ENCODE measurements at regions not wholly inside any gene's neighbourhood (a gene's known extent, or its start where the extent isn't known, plus 50 kb on each side); places are given as distances from the start of the nearest gene placed in this dataset.

DNA sequence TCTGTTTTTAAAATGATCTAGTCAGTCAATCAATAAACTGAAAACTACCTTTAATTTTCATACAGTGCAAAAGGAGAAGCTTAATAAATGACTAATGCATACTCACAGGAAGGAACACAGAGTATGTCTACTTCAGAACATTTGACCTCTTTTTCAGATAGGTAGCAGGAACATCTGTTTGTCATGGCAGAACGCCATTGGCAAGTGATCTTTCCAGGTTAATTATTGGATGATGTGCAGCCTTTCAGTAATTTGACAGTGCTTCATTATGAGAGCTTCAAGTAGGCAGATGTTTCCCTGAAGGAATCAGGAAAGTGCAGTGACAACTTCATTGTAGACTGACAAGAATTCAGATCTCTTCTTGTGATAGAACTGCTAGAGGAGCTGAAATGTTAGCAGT, 325.0 kb downstream of the OTOL1 start:
- DNase-seq, result no peak

DNA sequence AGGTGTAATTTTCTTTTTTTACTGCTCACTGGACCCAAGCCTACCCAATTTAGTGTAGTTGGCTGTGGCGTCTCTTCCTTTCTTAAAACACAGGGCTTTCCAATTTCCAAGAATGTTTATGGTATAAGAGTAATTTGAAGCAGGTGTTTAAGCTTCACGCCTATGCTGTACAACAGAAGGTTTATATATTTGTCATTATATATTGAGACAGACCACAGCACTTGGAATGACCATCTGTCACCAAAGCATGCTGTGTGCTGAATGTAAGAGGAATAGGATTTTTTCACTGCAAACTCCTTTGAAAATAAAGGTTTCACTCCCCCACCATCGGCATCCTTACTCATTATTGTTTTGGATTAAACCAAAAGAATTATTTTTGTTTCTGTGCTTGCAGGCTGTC, 325.7 kb downstream of the OTOL1 start:
- DNase-seq, result no peak

DNA sequence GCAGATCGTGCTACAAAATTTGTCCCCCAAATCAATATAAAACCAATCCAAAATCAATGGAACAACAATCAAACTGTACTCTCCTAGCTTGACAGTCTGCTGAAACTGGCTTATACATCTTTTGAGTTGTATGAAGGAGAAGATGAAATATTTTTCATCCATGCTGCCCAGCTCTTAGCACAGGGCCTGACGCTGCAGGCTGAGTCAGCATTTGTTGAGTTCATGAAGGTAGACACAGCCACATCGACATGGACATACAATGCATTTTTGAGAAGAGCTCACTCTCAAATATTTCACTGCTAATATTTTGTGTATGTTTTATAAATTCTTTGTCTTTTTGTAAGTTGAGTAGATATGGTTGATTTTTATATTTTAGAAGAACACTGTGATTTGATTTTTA, 327.3 kb downstream of the OTOL1 start:
- DNase-seq, result no peak

DNA sequence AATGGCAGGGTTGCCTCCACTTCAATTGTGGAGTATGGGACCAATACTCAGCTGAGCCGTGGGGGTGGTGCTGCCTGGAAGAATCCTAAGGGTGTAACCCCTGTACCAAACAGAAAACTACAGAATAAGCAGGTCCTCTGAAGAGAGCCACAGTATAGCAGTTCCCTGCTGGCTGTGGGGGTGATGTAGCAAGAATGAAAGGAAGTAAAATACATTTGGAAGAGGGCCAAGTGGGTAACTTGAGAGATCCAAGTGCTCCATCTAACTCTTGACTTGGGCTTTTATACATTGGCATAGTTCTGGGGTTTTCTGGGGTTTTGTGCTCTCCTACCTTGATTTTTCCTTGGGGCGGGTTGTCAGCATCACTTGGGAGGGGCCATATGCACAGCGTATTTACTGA, 341.4 kb downstream of the OTOL1 start:
- DNase-seq, result no peak

DNA sequence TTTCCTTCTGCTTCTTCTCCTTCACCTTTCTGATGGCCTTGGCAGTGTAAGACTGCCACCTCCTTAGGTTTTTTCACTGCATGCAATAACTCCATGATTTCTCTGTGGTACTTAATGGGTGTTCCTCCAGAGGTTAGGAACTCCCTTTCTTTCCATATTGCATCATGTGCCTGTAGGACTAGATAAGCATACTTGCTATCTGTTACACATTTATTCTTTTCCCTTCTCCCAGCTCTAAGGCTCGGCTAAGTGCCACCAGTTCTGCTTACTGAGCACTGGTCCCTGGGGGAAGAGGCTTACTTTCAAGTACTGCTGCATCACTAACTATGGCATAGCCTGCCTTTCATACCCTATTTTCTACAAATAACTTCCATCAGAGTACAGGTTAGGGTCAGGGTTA, 351.8 kb downstream of the OTOL1 start:
- no peak for DNase-seq

DNA sequence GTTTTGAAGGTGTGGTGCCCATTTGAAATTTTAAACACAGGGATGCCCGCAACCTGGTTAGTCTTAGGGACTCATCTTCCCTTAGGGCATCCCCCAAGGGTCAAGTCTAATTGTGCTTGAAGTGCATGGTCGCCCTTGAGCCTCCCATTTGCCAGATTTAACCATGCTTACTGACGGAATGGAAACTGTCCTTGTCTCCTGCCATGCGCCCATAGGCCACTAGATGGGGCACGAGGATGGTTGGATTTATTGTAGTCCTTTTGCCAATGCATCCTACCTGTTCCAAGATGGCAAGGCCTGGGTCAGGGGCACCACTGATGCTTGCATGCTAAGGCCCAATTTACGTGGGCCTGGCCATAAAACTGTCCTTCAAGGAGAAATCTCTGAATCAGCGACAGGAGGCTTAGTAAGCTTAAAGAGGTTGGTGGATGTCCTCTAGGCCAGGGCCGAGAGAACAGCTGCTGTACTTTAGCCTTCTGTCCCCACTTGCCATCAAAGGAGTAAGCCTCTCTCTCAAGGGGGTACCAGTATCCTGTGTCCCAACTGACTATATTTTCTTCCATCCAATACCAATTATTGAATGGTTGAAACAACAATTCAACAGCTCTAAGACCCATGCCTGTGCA, 355.4 kb downstream of the OTOL1 start:
- DNase-seq, result no peak

DNA sequence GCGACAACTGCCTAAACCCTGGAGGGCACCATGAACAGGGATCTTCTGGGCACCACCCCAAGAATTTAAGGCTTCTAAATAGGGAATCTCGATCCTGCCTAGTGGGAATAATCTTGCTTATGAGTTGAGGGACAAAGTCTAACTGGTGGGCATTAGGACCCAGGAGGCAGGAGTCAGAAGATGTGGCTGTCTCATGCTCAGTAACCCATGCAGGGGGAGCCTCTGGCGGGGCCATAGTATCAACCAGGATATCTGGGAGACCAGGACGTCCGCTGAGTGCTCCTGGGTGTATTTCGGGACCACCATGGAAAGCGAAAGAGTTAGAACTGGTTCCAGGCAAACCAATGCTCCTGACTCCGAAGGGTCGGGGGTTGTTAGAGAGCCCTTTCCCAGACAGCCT, 356.1 kb downstream of the OTOL1 start:
- DNase-seq, result no peak

DNA sequence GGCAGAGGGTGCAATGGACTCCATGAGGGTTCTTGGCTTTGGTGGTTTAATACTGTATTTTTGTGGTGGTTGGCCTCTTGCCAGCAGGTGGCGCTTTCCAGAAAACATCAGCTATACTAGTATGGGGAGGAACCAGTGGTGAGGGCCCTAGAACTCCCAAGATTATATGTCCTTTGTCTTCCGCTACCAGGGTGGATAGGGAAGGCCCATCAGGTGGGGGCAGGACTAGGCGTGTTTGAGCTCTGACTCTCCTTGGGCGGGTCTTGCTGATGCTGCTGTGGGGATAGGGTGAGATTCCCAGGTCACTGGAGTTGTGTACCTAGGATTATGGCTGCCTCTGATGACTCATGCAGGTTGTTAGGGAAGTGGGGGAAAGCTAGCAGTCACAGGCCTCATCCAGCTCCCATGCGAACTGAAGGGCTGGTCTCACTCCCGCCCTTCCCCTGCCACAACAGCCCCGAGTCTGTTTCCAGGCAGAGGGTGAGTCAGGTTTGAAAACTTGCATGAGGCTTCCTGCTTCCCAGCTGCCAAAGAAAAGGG, 357.7 kb downstream of the OTOL1 start:
- DNase-seq, result no peak

DNA sequence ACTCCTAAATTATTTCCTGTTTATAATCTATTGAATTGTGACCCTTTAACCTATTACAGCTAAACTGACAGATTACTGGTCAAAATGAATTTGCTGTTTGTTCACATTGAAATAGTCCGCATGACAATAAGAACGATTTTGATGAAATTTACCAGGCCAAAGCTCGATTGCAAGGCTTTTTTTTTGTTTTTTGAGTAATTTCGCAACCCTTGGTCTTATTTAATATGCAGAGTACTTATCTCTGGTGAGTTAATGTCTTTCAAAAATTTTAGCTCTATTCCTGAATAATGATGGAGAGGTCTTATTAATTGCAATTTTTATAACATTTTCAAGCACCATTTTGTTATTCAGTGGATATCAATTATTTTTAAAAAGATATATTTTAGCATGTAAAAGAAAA, 362.4 kb downstream of the OTOL1 start:
- DNase-seq, result no peak

DNA sequence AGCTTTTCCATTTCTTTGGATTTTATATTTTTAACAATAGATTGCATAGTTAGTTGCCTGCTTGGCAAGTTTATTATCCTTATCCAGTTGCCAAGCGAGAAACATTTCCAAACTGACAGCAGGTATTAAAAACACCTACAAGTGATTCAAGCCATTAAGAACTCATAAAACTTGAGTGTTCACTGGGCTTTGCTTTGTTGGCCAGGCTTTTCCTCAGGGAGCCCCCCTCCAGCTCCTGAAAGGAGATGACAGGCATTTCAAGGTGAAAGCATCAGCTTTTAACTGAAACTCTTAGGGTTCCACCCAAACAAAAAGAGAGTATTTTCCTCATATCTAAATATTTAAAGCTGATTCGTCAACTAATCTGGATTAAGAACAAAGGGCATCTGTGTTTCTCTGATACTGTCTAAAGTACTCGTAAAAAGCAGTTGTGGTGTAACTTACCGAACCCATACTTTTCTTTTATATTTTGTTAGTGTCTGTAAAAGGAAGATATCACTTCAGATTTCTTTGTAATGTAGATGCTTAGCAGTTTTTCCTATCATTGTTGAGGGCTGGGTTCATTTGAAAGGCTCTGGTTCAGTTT, 363.4 kb downstream of the OTOL1 start:
- DNase-seq, result no peak

DNA sequence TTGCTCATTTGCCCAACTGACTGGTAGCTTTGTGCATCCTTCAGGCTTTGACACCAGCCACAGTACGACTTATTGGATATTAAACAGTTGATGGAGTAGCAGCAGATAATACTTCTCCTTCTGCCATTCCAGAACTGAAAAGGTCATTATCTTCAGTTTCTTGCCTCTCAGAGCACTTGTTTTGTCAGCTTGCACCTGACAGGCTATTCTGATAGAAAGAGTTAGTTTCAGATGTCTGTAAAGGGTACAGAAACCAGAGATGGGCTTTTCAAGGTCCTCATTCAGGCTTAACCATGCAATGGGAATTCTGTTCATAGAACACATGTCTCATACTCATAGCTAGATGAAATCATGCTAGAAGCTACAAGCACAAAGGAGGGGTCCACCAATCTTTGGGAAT, 367.2 kb downstream of the OTOL1 start:
- DNase-seq, result no peak

DNA sequence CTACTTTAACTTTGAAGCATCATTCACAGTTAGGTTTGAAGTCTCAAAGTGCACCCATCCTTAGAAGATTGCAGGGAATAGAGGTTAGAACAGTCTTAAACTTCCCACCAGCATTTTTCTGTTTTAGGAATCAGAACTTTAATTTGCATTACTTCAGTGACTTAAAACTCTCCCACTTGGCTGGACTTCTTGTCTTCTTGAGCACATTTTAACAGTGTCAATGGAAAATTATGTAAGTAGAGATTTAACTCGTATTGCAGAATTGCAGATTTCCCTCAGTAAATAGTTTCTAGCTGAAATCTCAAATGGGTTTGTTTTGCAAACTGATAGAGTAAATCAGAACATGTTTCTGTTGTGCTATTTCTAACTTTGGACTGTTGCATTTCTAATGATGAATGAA, 369.6 kb downstream of the OTOL1 start:
- no peak for DNase-seq

DNA sequence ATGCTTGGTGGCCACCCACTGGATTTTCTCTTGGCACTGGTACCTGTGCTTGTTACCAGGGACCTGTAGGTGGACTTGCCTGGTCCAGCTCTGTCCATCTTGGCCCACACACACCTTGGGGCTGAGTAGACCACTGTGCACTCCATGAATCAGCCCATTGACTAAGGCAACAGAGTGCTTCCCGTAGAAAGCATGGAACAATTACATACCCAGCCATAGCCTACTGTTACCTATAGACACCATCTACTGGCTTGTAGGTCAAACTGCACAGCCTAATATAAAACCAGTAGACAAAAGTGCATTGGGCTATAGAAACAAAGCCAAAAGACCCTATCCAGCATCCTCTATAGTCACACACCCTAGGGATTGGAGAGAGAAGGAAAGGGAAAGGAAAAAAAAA, 378.9 kb downstream of the OTOL1 start:
- no peak for DNase-seq

DNA sequence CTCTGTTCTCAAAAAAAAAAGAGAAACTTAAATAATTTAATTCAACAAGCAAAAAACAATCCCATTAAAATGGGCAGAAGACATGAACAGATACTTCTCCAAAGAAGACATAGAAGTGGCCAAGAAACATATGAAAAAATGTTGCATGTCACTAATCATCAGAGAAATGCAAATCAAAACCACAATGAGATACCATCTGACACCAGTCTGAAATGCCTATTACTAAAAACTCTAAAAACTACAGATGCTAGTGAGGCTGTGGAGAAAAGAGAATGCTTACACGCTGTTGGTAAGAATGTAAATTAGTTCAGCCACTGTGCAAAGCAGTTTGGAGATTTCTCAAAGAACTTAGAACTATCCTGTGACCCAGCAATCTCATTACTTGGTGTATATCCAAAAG, 382.9 kb downstream of the OTOL1 start:
- DNase-seq, result no peak

DNA sequence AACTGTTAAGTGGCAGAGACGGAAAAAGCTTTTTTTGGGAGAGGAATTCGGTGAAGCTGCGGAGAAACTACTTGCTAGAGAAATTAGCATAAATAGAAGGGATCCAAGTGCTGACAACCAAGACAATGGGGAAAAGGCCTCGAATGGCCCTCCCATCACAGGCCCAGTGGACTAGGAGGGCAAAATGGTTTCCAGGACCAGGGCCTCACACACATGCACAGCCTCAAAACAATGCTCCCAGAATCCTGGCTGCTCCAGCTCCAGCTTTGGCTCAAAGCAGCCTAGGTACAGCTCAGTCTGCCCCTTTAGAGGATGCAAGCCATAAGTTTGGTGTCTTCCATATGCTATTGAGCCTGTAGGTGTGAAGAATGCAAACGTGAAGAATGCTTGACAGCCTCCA, 388.2 kb downstream of the OTOL1 start:
- no peak for DNase-seq

DNA sequence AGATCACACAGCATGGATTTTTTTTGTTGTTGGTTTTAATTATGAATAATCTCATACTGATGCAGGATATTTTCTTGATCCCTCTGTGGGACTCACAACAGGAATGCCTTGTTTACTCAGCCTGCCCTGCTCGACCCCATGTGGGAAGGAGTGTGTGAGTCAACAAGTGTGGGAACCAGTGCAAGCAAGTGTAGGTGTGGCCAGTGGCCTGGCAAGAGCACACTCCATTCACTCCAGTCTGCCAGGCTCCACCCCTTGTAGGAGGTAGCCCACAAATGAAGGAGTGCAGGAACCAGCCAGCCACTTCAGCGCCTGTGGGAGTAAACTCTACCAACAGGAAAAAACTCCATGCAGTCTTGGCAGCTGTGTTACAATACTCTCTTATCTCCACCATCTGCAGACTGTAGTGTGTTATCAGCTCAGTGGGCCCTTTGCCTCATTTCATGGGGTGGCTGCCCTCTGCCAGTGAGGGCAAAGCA, 393.6 kb downstream of the OTOL1 start:
- DNase-seq, result no peak

DNA sequence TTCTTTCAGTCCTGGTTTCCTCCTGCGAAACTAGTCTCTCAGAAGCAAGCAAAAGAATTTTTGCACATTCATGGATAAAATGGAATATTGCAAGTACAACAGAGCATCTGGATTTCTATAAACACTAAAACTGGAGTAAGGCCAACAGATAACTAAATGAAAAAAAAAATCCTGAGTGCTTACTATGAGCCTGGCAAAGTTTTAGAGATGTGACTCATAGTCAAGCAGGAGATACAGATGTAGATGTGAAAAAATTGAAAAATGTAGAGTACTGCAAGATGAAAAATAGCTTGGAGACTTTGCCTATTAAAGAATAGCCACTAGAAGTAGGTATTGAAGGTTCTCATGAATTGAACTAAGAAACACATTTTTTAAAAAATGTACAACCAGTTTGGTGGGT, 397.4 kb downstream of the OTOL1 start:
- DNase-seq, result no peak

DNA sequence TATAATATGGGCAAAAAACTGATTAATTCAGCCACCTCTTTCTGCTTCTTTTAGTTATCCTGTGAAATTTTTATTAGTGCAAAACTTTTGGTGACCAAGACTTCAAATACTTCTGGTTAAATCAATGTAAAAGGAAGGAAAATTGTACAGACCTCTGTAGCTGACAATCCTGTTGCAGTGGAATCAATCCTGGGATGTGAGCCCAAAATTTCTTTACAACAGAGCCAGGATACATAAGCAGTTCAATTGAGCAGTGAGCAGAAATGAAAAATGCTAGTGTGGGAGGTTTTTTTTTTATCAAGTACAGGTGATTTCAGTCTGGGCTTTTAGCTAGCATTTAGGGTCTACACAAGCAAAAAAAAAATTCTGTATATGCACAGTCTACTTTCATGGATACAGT, 398.0 kb downstream of the OTOL1 start:
- no peak for DNase-seq

DNA sequence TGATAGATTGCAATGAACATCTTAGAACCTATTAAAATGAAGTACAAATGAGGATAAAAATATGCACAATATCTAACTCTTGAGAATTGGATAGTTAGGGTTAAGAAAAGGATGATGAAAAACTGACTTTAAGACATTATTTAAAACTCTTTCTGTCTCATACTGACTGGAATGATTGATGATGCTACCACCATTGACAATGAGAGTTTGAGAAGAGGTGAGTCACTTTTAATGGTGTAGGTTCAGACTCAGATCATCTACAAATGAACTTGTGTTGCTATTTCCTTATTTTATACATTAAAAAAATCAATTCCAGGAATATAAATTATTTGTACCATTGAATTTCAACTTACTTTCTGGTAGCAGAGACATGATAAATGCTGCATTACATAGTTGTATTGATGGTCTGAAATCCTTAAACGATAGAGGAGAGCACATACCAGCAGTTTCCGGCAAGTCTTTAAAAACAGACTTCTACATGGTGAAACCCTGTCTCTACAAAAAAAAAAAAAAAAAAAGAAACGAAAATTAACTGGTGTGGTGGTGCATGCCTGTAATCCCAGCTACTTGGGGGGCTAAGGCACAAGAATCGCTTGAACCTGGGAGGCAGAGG, 409.0 kb downstream of the OTOL1 start:
- no peak for DNase-seq

DNA sequence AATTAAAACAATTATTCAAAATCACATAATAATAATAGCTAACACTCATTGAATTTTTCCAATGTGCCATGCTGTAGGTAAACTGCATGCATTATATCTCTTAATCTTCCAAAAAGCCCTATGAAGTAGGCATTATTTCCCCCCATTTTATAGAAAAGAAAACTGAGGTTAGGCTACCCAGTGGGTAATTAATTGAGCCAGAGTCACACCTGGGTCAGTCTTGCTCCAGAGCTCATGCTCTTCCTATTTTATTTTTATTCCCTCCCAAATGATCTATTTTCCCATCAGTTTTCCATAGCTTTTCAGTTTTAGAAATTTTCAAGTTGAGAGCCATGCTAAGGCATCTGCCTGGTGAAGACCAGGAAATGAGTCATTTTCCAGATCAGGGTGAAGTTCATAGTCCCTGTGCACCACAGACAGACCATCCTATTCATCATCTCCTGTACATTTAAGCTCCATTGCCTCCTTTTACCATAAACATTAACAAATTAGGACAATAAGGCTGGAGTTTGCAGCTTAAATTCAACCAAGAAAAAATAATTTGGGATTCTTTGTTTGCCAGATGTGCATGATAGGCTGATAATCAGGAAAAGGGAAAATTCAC, 417.3 kb downstream of the OTOL1 start:
- no peak for DNase-seq

DNA sequence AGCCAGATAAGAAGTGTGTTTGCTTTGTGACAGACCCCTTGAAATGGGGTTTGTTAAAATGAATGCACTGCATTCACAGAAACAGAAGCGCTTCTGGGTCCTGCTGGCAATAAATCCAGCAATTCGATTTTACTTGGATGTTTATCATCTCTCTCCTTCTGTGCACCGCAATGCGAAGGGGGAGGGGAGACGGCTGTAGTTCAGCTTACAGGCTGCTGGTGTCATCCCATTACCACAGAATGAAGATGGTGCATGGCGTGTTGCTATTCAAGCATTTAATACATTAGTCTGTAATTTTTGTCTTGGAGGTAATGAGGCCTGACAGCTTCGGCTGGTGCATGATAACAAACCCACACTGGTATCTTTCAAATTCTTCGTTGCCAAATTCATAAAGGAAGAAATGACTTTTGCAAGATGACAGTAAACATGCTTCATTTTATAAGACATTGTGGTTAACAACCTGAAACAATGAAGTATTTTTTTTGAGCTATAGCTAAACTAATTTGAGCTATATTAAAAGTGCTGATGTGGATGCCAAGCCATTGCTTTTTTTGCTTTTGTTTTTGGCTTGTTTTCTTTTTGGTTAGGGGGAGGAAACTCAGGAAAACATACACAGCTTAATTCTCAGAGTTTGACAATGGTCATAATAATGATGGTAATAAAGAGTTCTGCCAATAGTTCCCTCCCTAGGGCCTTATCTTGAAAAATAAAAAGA, 418.3 kb downstream of the OTOL1 start:
- DNase-seq, result no peak

DNA sequence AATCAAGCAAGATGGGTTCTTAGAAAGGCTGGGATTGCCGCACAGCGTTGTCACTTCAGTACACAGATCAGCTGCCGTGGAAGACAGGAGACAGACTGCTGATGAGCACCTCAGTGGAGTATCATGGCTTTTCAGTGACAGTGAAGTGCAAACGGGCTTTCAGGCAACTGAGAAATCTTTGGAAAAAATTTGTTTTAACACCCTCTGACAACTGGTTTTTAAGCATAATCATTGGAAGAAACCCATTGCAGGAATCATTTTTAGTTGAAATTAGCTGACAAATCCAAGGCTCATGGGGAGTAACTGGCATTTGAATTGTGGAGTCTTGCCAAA, 418.8 kb downstream of the OTOL1 start:
- no peak for DNase-seq

DNA sequence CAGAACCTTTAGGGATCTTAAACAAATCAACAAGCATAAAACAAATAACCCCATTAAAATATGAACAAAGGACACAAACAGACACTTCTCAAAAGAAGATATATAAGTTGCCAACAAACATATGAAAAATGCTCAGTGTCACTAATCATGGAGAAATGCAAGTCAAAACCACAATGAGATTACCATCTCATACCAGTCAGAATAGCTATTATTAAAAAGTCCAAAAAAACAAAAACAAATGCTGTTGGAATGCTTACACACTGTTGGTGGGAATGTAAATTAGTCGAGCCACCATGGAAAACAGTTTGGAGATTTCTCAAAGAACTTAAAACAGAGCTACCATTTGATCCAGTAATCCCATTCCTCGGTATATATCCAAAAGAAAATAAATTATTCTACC, 423.6 kb downstream of the OTOL1 start:
- DNase-seq, result no peak

All from stimulated activated naive CD4-positive, alpha-beta T cell (primary cell).